HG02884 (cell line): ENCODE measurements at regions not wholly inside any gene's neighbourhood (a gene's known extent, or its start where the extent isn't known, plus 50 kb on each side); places are given as distances from the start of the nearest gene placed in this dataset.

Experiments used
- ATAC-seq: cut with Tn5 transposase; IDR thresholded peaks from one replicate; pipeline ENCODE4 v1.9.1; 2021; ENCODE audit warnings: mild to moderate bottlenecking, moderate library complexity; ENCODE audit not compliant: unreplicated experiment

- no peak for ATAC-seq
Measured at GRCh38 chr4:180870623-180871022, 1372.6 kb upstream of the TENM3 start.

GRCh38 chr4:180898305-180898704 is 1344.9 kb upstream of the TENM3 start:
- ATAC-seq, result no peak

- no peak for ATAC-seq
Measured at GRCh38 chr4:180900781-180901180, 1342.4 kb upstream of the TENM3 start.

GRCh38 chr4:180909279-180909678 is 1333.9 kb upstream of the TENM3 start:
- ATAC-seq, result no peak

- ATAC-seq, result no peak
Measured at GRCh38 chr4:180913750-180914149, 1329.5 kb upstream of the TENM3 start.

GRCh38 chr4:180923486-180923885 is 1319.7 kb upstream of the TENM3 start:
- ATAC-seq, result no peak

GRCh38 chr4:180925805-180926204 is 1317.4 kb upstream of the TENM3 start:
- ATAC-seq, result no peak

GRCh38 chr4:180926277-180926676 is 1316.9 kb upstream of the TENM3 start:
- ATAC-seq, result no peak

GRCh38 chr4:180932370-180933001 is 1310.7 kb upstream of the TENM3 start:
- ATAC-seq, result no peak

GRCh38 chr4:180937083-180937482 is 1306.1 kb upstream of the TENM3 start:
- ATAC-seq, result no peak

- no peak for ATAC-seq
Measured at GRCh38 chr4:180940680-180941079, 1302.5 kb upstream of the TENM3 start.

GRCh38 chr4:180942367-180942916 is 1300.8 kb upstream of the TENM3 start:
- ATAC-seq, result no peak

- ATAC-seq, result no peak
Measured at GRCh38 chr4:180946188-180946587, 1297.0 kb upstream of the TENM3 start.

GRCh38 chr4:180947425-180947824 is 1295.8 kb upstream of the TENM3 start:
- no peak for ATAC-seq

- no peak for ATAC-seq
Measured at GRCh38 chr4:180949424-180950213, 1293.6 kb upstream of the TENM3 start.

- ATAC-seq, result no peak
Measured at GRCh38 chr4:180950377-180950776, 1292.8 kb upstream of the TENM3 start.

- ATAC-seq, result no peak
Measured at GRCh38 chr4:180951312-180951711, 1291.9 kb upstream of the TENM3 start.

GRCh38 chr4:180953572-180953971 is 1289.6 kb upstream of the TENM3 start:
- no peak for ATAC-seq

GRCh38 chr4:180960743-180961401 is 1282.3 kb upstream of the TENM3 start:
- no peak for ATAC-seq

- no peak for ATAC-seq
Measured at GRCh38 chr4:180962268-180962667, 1280.9 kb upstream of the TENM3 start.

- no peak for ATAC-seq
Measured at GRCh38 chr4:180966312-180966711, 1276.9 kb upstream of the TENM3 start.

- ATAC-seq, result no peak
Measured at GRCh38 chr4:180967936-180968335, 1275.3 kb upstream of the TENM3 start.
